ENCODE measurements at regions not wholly inside any gene's neighbourhood (a gene's known extent, or its start where the extent isn't known, plus 50 kb on each side); places are given as distances from the start of the nearest gene placed in this dataset.
A peak's percentile ranks its signal among the peaks of the same experiment; 100 is the strongest.

DNA sequence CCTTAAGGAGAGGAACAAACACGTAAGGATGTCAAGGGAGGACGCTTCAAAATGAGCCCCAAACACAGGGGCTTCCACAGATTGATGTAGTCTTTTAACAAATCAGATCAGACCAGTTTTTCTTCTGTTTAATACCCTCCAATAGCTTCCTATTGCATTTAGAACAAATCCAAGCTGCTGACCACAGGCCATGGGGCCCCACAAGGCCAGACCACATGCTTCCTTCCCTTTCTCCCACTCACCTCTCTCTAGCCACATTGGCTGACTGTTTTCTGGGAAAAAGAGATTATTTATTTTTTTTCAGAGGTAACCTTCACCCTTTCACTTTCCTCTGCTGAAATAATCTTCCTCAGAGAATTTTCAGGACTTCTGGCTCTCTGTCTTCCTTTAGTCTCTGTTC lies 380.6 kb downstream of the SIPA1L2 start:
- Histone ChIP-seq H3K27ac (ENCODE audit: low read depth in 2 of 2, low read length in 1 of 2) (no peak overlapping the region), H3K79me2 (ENCODE audit: insufficient read depth) (no peaks in the 10 kb centered on the region), H3K36me3 (replicated peaks in 1 of 2; ENCODE audit: control insufficient read depth in 1 of 2, insufficient read depth in 2 of 2, low read length in 1 of 2) (no peaks in the 10 kb centered on the region), H3K27me3 (ENCODE audit: insufficient read depth) (no peaks in the 10 kb centered on the region), H3K4me2 (no peak overlapping the region), H3K9me3 (no peaks in the 10 kb centered on the region), H3K9ac (no peak overlapping the region), H3K4me3 (ENCODE audit: low read depth in 2 of 2, low read length in 1 of 2) (no peak overlapping the region), H4K20me1 (ENCODE audit: insufficient read depth) (no peaks in the 10 kb centered on the region), H2AFZ (ENCODE audit: low read depth) (no peak overlapping the region), H3K4me1 (ENCODE audit: control insufficient read depth in 1 of 2, insufficient read depth in 2 of 2, low read depth in 1 of 2, low read length in 1 of 2) (peaks cover 0 to 14% of the 10 kb centered on the region in 2 experiments; a peak in 2 of 4 replicates), H3F3A (replicated peaks; ENCODE audit: insufficient read depth) (no peaks in the 10 kb centered on the region), H3K9me2 (no peaks in the 10 kb centered on the region)
- TF ChIP-seq NRF1 (IDR thresholded peaks at IDR 0.05; ENCODE audit: low read depth, low read length), result no peak
- TF ChIP-seq, protein P1, sequence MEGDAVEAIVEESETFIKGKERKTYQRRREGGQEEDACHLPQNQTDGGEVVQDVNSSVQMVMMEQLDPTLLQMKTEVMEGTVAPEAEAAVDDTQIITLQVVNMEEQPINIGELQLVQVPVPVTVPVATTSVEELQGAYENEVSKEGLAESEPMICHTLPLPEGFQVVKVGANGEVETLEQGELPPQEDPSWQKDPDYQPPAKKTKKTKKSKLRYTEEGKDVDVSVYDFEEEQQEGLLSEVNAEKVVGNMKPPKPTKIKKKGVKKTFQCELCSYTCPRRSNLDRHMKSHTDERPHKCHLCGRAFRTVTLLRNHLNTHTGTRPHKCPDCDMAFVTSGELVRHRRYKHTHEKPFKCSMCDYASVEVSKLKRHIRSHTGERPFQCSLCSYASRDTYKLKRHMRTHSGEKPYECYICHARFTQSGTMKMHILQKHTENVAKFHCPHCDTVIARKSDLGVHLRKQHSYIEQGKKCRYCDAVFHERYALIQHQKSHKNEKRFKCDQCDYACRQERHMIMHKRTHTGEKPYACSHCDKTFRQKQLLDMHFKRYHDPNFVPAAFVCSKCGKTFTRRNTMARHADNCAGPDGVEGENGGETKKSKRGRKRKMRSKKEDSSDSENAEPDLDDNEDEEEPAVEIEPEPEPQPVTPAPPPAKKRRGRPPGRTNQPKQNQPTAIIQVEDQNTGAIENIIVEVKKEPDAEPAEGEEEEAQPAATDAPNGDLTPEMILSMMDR (IDR thresholded peaks at IDR 0.05), result no peak
- no peak for TF ChIP-seq GATA2 (CRISPR knock-in tag; IDR thresholded peaks at IDR 0.05)
- TF ChIP-seq, protein P2, sequence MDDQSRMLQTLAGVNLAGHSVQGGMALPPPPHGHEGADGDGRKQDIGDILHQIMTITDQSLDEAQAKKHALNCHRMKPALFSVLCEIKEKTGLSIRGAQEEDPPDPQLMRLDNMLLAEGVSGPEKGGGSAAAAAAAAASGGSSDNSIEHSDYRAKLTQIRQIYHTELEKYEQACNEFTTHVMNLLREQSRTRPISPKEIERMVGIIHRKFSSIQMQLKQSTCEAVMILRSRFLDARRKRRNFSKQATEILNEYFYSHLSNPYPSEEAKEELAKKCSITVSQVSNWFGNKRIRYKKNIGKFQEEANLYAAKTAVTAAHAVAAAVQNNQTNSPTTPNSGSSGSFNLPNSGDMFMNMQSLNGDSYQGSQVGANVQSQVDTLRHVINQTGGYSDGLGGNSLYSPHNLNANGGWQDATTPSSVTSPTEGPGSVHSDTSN (IDR thresholded peaks at IDR 0.05), result no peak
- ChIA-PET CTCF (interaction anchor here (1.3 to 1.6 kb wide), 2 partner anchors 11 to 14 kb away, joined by 3 read pairs; no protein-coding TSS in a partner anchor), POLR2A (no interaction called here)
- DNase-seq, result no peak
- 61% methylated on average over 2 of the region's 2 CpGs for WGBS (ENCODE audit: low lambda C conversion rate)

DNA sequence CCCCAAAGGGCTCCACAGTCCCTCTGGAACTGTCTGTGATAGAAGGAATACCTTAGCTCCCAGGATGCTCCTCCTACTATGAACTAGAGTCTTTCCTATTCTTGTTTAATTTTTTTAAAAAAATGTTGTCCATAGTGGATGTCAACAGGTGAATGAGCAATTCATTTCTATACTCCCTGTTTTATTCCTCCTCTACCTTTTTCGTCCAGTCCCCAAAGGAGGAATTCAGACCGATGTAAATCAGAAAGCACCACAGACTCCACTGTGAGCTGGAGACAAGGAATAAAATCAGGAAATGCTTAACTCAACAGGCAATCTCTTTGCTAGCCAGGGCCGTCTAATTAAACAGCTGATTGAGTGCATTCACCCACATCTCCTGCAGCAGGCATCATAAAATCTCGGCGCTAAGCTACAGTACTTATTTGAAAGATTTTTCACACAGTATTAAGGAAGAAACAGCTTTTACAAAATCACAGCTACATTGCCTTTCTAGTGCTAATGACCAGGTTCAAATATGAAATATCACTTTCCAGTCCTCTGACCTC lies 381.6 kb downstream of the SIPA1L2 start:
- Histone ChIP-seq H3K4me1 (ENCODE audit: control insufficient read depth in 1 of 2, insufficient read depth in 2 of 2, low read depth in 1 of 2, low read length in 1 of 2) (peaks cover 0 to 14% of the 10 kb centered on the region in 2 experiments; a peak in 2 of 4 replicates), H2AFZ (ENCODE audit: low read depth) (no peak overlapping the region), H4K20me1 (ENCODE audit: insufficient read depth) (no peaks in the 10 kb centered on the region), H3K27ac (ENCODE audit: low read depth in 2 of 2, low read length in 1 of 2) (peak overlapping the region in 1 of 2 experiments; percentile 39; a peak in 1 of 4 replicates), H3K36me3 (replicated peaks in 1 of 2; ENCODE audit: control insufficient read depth in 1 of 2, insufficient read depth in 2 of 2, low read length in 1 of 2) (no peaks in the 10 kb centered on the region), H3K9ac (no peak overlapping the region), H3K27me3 (ENCODE audit: insufficient read depth) (no peaks in the 10 kb centered on the region), H3K9me2 (no peaks in the 10 kb centered on the region), H3K9me3 (no peaks in the 10 kb centered on the region), H3K4me2 (no peak overlapping the region), H3F3A (replicated peaks; ENCODE audit: insufficient read depth) (no peaks in the 10 kb centered on the region), H3K79me2 (ENCODE audit: insufficient read depth) (no peaks in the 10 kb centered on the region), H3K4me3 (ENCODE audit: low read depth in 2 of 2, low read length in 1 of 2) (no peak overlapping the region)
- CTCF ChIA-PET, result interaction anchor here (0.7 to 1.3 kb wide), 2 partner anchors 15 to 524 kb away, joined by 3 read pairs; no protein-coding TSS in a partner anchor
- peak; percentile 46 for DNase-seq
- POLR2A ChIA-PET, result no interaction called here
- WGBS (ENCODE audit: low lambda C conversion rate), result 29% methylated on average over 5 of the region's 5 CpGs
- no peak for TF ChIP-seq MXI1 (IDR thresholded peaks at IDR 0.05; ENCODE audit: low read depth, low read length)
- TF ChIP-seq FOXM1 (IDR thresholded peaks at IDR 0.05; ENCODE audit: low read depth), result no peak
- no peak for TF ChIP-seq GABPA (IDR thresholded peaks at IDR 0.05; ENCODE audit: low read depth)
- peak; percentile 78 for TF ChIP-seq GATA2 (CRISPR knock-in tag; IDR thresholded peaks at IDR 0.05)
- no peak for TF ChIP-seq FOXJ3 (CRISPR knock-in tag; IDR thresholded peaks at IDR 0.05)
- TF ChIP-seq RFX5 (IDR thresholded peaks at IDR 0.05; ENCODE audit: low read length), result no peak
- TF ChIP-seq POLR2AphosphoS5 (IDR thresholded peaks at IDR 0.05; ENCODE audit: low read depth, low read length), result no peak
- no peak for TF ChIP-seq SIN3A (IDR thresholded peaks at IDR 0.05; ENCODE audit: borderline replicate concordance, low read depth, low read length)
- no peak for TF ChIP-seq TAF1 (IDR thresholded peaks at IDR 0.05; ENCODE audit: borderline replicate concordance, low read depth, low read length)
- no peak for TF ChIP-seq ELF1 (IDR thresholded peaks at IDR 0.05)
- TF ChIP-seq, protein P3, sequence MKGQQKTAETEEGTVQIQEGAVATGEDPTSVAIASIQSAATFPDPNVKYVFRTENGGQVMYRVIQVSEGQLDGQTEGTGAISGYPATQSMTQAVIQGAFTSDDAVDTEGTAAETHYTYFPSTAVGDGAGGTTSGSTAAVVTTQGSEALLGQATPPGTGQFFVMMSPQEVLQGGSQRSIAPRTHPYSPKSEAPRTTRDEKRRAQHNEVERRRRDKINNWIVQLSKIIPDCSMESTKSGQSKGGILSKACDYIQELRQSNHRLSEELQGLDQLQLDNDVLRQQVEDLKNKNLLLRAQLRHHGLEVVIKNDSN (IDR thresholded peaks at IDR 0.05; ENCODE audit: borderline replicate concordance, low read depth), result no peak
- TF ChIP-seq, protein P4, sequence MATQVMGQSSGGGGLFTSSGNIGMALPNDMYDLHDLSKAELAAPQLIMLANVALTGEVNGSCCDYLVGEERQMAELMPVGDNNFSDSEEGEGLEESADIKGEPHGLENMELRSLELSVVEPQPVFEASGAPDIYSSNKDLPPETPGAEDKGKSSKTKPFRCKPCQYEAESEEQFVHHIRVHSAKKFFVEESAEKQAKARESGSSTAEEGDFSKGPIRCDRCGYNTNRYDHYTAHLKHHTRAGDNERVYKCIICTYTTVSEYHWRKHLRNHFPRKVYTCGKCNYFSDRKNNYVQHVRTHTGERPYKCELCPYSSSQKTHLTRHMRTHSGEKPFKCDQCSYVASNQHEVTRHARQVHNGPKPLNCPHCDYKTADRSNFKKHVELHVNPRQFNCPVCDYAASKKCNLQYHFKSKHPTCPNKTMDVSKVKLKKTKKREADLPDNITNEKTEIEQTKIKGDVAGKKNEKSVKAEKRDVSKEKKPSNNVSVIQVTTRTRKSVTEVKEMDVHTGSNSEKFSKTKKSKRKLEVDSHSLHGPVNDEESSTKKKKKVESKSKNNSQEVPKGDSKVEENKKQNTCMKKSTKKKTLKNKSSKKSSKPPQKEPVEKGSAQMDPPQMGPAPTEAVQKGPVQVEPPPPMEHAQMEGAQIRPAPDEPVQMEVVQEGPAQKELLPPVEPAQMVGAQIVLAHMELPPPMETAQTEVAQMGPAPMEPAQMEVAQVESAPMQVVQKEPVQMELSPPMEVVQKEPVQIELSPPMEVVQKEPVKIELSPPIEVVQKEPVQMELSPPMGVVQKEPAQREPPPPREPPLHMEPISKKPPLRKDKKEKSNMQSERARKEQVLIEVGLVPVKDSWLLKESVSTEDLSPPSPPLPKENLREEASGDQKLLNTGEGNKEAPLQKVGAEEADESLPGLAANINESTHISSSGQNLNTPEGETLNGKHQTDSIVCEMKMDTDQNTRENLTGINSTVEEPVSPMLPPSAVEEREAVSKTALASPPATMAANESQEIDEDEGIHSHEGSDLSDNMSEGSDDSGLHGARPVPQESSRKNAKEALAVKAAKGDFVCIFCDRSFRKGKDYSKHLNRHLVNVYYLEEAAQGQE (IDR thresholded peaks at IDR 0.05; ENCODE audit: low read depth, low read length), result no peak
- TF ChIP-seq, protein P5, sequence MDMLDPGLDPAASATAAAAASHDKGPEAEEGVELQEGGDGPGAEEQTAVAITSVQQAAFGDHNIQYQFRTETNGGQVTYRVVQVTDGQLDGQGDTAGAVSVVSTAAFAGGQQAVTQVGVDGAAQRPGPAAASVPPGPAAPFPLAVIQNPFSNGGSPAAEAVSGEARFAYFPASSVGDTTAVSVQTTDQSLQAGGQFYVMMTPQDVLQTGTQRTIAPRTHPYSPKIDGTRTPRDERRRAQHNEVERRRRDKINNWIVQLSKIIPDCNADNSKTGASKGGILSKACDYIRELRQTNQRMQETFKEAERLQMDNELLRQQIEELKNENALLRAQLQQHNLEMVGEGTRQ (IDR thresholded peaks at IDR 0.05; ENCODE audit: borderline replicate concordance, low read depth, low read length), result no peak
- TF ChIP-seq RCOR1 (IDR thresholded peaks at IDR 0.05; ENCODE audit: low read length), result peak; percentile 65; the same call in 1 of the 2 replicates

Data from SK-N-SH (cell line).